ENCODE measurements at regions not wholly inside any gene's neighbourhood (a gene's known extent, or its start where the extent isn't known, plus 50 kb on each side); places are given as distances from the start of the nearest gene placed in this dataset.

DNA sequence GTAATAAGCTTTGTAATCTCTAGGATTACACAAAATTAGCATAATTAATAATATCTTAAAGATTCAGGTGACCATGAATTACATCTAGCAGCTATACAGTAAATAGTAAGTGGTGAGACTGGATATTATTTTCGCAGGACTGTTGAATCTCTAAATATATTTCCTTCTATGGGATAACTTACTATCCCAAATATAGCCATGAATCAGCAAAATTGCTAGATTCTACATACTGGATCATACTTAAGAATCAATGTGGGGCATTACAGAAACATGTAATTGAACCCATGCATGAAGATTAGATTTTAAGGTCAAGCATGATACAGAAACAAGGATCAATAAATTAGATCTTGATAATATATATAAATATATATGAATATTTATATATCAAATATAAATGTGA lies 1203.4 kb downstream of the BRINP3 start:
- TF ChIP-seq CTCF (IDR thresholded peaks at IDR 0.05) = no peak
- TF ChIP-seq ZFX (IDR thresholded peaks at IDR 0.05; ENCODE audit: borderline replicate concordance) = no peak

Data from 22Rv1 (cell line).